ENCODE measurements at regions not wholly inside any gene's neighbourhood (a gene's known extent, or its start where the extent isn't known, plus 50 kb on each side); places are given as distances from the start of the nearest gene placed in this dataset.

DNA sequence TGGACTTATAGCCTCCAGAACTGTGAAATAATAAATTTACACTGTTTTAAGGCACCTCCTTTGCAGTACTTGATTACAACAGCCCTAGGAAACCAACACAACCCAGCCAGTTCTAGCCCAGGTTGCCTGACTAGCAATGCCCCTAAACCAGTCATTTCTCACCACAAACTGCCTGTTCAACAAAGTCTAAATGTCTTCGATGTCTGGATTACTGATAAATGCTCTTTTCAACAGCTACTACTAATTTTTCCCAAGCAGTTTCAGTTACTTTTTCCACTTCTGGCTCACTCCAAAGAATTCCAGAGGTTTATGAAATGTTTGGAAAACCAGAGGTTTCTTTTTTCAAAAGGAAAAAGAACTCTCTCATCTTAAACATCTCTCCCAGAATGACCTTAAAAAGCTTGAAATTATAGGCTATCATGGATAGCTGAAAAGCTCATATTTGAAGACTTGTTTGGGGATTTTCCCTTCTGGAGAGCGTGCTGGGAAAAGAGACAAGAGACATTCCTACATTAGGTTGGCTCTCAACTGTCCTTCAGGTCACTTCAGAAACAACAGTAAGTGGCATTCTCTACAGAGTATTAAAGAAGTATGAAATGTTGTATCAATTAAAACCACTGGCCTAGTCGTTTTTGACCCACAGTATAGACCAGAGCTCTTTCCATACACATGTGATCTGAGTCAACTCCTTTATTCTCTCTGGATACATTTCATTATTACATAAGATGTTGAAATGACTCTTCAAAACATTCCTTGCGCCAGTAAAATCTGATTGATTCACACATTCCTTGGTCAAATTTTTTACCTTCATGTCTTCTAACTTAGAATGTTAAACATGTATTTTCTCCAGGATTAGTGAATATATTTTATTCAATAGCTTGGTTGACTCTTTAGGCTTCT, 265.9 kb downstream of the COL12A1 start:
- TF ChIP-seq, protein P1, sequence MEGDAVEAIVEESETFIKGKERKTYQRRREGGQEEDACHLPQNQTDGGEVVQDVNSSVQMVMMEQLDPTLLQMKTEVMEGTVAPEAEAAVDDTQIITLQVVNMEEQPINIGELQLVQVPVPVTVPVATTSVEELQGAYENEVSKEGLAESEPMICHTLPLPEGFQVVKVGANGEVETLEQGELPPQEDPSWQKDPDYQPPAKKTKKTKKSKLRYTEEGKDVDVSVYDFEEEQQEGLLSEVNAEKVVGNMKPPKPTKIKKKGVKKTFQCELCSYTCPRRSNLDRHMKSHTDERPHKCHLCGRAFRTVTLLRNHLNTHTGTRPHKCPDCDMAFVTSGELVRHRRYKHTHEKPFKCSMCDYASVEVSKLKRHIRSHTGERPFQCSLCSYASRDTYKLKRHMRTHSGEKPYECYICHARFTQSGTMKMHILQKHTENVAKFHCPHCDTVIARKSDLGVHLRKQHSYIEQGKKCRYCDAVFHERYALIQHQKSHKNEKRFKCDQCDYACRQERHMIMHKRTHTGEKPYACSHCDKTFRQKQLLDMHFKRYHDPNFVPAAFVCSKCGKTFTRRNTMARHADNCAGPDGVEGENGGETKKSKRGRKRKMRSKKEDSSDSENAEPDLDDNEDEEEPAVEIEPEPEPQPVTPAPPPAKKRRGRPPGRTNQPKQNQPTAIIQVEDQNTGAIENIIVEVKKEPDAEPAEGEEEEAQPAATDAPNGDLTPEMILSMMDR (IDR thresholded peaks at IDR 0.05) = no peak
- no peak for TF ChIP-seq POLR2A (IDR thresholded peaks at IDR 0.05)
- TF ChIP-seq POLR2AphosphoS5 (IDR thresholded peaks at IDR 0.05) = no peak
- TF ChIP-seq EP300 (IDR thresholded peaks at IDR 0.05; ENCODE audit: low read depth) = no peak

Measured in transverse colon (tissue), 4 donors.